H1 (cell line): ENCODE measurements at regions not wholly inside any gene's neighbourhood (a gene's known extent, or its start where the extent isn't known, plus 50 kb on each side); places are given as distances from the start of the nearest gene placed in this dataset.

ENCODE experiments used
- CTCF ChIA-PET: fragments of 300-600 bp; sonication (Branson Sonifier 250); formaldehyde crosslinking; loops from one replicate; lab custom pipeline; 2021; ENCODE audit not compliant: partially characterized antibody; lab: Charles Lee
- POLR2A ChIA-PET: fragments of 300-600 bp; sonication (Branson Sonifier 250); formaldehyde crosslinking; loops from one replicate; lab custom pipeline; 2021; ENCODE audit warnings: inconsistent platforms; ENCODE audit not compliant: partially characterized antibody; lab: Charles Lee
- DNase-seq, 2 experiments: peaks; one replicate each; pipeline versions ENCODE4 v3.0.0 to v3.0.0-alpha.2; 2010 to 2022; ENCODE audit warnings: low spot score in 2 of 2, low read depth in 1 of 2, mixed read lengths in 1 of 2
- FAIRE-seq: peaks from 2 replicates; lab custom pipeline; 2011; peaks lifted over from hg19 to GRCh38; lab: Jason Lieb, UNC
- H2AFZ ChIP-seq: 2 replicates; pipeline ENCODE4 v1.8.1; 2012; ENCODE audit warnings: low read length, inconsistent platforms
- H2AK5ac ChIP-seq: 2 replicates; pipeline ENCODE4 v1.6.1; 2013; ENCODE audit warnings: low read depth, low read length
- H2BK120ac ChIP-seq: replicated peaks from 2 replicates; pipeline ENCODE3; 2013; ENCODE audit warnings: low read depth, low read length, inconsistent platforms
- H2BK12ac ChIP-seq: 2 replicates; pipeline ENCODE4 v1.6.1; 2013; ENCODE audit warnings: low read depth, low read length
- H2BK15ac ChIP-seq: 2 replicates; pipeline ENCODE4 v1.6.1; 2013; ENCODE audit warnings: low read length
- H2BK20ac ChIP-seq: 2 replicates; pipeline ENCODE4 v1.6.1; 2013; ENCODE audit warnings: low read length
- H2BK5ac ChIP-seq: 2 replicates; pipeline ENCODE4 v1.6.1; 2013; ENCODE audit warnings: low read depth, low read length
- H3K14ac ChIP-seq: 2 replicates; pipeline ENCODE4 v1.6.1; 2013; ENCODE audit warnings: inconsistent platforms; ENCODE audit not compliant: insufficient read length
- H3K18ac ChIP-seq: 2 replicates; pipeline ENCODE4 v1.6.1; 2013; ENCODE audit warnings: low read length; ENCODE audit errors: extremely low read depth
- H3K23ac ChIP-seq: 2 replicates; pipeline ENCODE4 v1.6.1; 2013; ENCODE audit warnings: inconsistent platforms; ENCODE audit not compliant: insufficient read length
- H3K23me2 ChIP-seq: 2 replicates; pipeline ENCODE4 v1.6.1; 2013; ENCODE audit warnings: low read depth, low read length
- H3K27ac ChIP-seq: 2 replicates; pipeline ENCODE4 v1.6.1; 2011; ENCODE audit warnings: low read depth, low read length, inconsistent platforms
- H3K27me3 ChIP-seq, 4 experiments: replicated peaks in 1 of 4; 1 replicate in 1 of 4; 2 replicates in 3 of 4; pipeline versions ENCODE4 v1.6.1 to v1.8.1; 2011 to 2013; ENCODE audit warnings: low read length in 3 of 4, mild to moderate bottlenecking in 3 of 4, inconsistent platforms in 2 of 4, mixed read lengths in 2 of 4, moderate library complexity in 1 of 4; ENCODE audit not compliant: control insufficient read depth in 3 of 4, insufficient read depth in 3 of 4; ENCODE audit errors: extremely low read depth in 1 of 4
- H3K36me3 ChIP-seq, 4 experiments: 2 replicates each; pipeline versions ENCODE4 v1.6.1 to v1.8.1; 2011 to 2013; ENCODE audit warnings: mild to moderate bottlenecking in 4 of 4, low read length in 3 of 4, moderate library complexity in 2 of 4, control low read depth in 1 of 4, inconsistent platforms in 1 of 4; ENCODE audit not compliant: insufficient read depth in 4 of 4, control insufficient read depth in 2 of 4
- H3K4ac ChIP-seq: replicated peaks from 2 replicates; pipeline ENCODE3; 2013; ENCODE audit warnings: low read length, low read depth, mixed read lengths, inconsistent platforms; ENCODE audit not compliant: insufficient read length
- H3K4me1 ChIP-seq, 4 experiments: replicated peaks in 1 of 4; 1 replicate in 1 of 4; 2 replicates in 3 of 4; pipeline versions ENCODE4 v1.6.1 to v1.8.1; 2011 to 2013; ENCODE audit warnings: low read length in 3 of 4, inconsistent platforms in 2 of 4, mixed read lengths in 1 of 4; ENCODE audit not compliant: insufficient read depth in 4 of 4, control insufficient read depth in 3 of 4
- H3K4me2 ChIP-seq, 2 experiments: 2 replicates each; pipeline versions ENCODE4 v1.6.1 to v1.8.1; 2011 to 2013; ENCODE audit warnings: low read depth in 2 of 2, low read length in 2 of 2, control low read depth in 1 of 2, inconsistent platforms in 1 of 2, mild to moderate bottlenecking in 1 of 2; ENCODE audit not compliant: insufficient read depth in 1 of 2
- H3K4me3 ChIP-seq, 4 experiments: fragments of 200-600, 300-600 bp in 1 of 4; sonication (generic), shearing (Covaris generic), sonication (Bioruptor Twin) in 1 of 4; 2 replicates each; pipeline versions ENCODE4 v1.5.1 to v1.8.1; 2011 to 2016; ENCODE audit warnings: low read length in 4 of 4, low read depth in 3 of 4, control low read depth in 2 of 4, inconsistent platforms in 2 of 4, mild to moderate bottlenecking in 2 of 4, mixed read lengths in 1 of 4, moderate library complexity in 1 of 4; ENCODE audit not compliant: insufficient read depth in 2 of 4; ENCODE audit errors: extremely low read depth in 1 of 4
- H3K56ac ChIP-seq: replicated peaks from 2 replicates; pipeline ENCODE3; 2013; ENCODE audit warnings: low read depth, mild to moderate bottlenecking, mixed read lengths, low read length, inconsistent platforms; ENCODE audit not compliant: insufficient read length
- H3K79me1 ChIP-seq: 2 replicates; pipeline ENCODE4 v1.6.1; 2013; ENCODE audit warnings: low read depth, low read length, control low read depth
- H3K79me2 ChIP-seq, 2 experiments: 2 replicates each; pipeline versions ENCODE4 v1.6.1 to v1.8.1; 2012 to 2013; ENCODE audit warnings: low read length in 2 of 2, mild to moderate bottlenecking in 2 of 2, inconsistent platforms in 1 of 2; ENCODE audit not compliant: insufficient read depth in 2 of 2, control insufficient read depth in 1 of 2
- H3K9ac ChIP-seq, 4 experiments: replicated peaks in 1 of 4; 1 replicate in 1 of 4; 2 replicates in 3 of 4; pipeline versions ENCODE4 v1.6.1 to v1.8.1; 2011 to 2013; ENCODE audit warnings: low read depth in 3 of 4, low read length in 3 of 4, control low read depth in 2 of 4, mild to moderate bottlenecking in 2 of 4, moderate library complexity in 2 of 4, inconsistent platforms in 1 of 4; ENCODE audit errors: extremely low read depth in 1 of 4
- H3K9me3 ChIP-seq, 2 experiments: 2 replicates each; pipeline versions ENCODE4 v1.6.1 to v1.8.1; 2012 to 2013; ENCODE audit warnings: mild to moderate bottlenecking in 2 of 2, moderate library complexity in 2 of 2, control low read depth in 1 of 2, inconsistent platforms in 1 of 2, low read depth in 1 of 2, low read length in 1 of 2, mixed read lengths in 1 of 2; ENCODE audit not compliant: insufficient read depth in 2 of 2
- H4K20me1 ChIP-seq, 2 experiments: replicated peaks in 1 of 2; 2 replicates each; pipeline versions ENCODE3 to v1.8.1; 2011 to 2013; ENCODE audit warnings: inconsistent platforms in 2 of 2, low read length in 2 of 2, mild to moderate bottlenecking in 1 of 2; ENCODE audit not compliant: insufficient read depth in 2 of 2, control insufficient read depth in 1 of 2
- H4K5ac ChIP-seq: 2 replicates; pipeline ENCODE4 v1.6.1; 2013; ENCODE audit warnings: low read length, low read depth, mixed read lengths, inconsistent platforms; ENCODE audit not compliant: insufficient read length
- H4K8ac ChIP-seq: 2 replicates; pipeline ENCODE4 v1.8.0; 2013; ENCODE audit warnings: mild to moderate bottlenecking, moderate library complexity, low read length, inconsistent platforms; ENCODE audit not compliant: insufficient read depth; ENCODE audit errors: extremely low read depth
- H4K91ac ChIP-seq: replicated peaks from 2 replicates; pipeline ENCODE3; 2013; ENCODE audit warnings: low read length, mixed read lengths, inconsistent platforms; ENCODE audit not compliant: insufficient read length
- CEBPB ChIP-seq: IDR thresholded peaks from 2 replicates; pipeline ENCODE4 v1.6.1; 2012; ENCODE audit warnings: low read depth, low read length
- NRF1 ChIP-seq: IDR thresholded peaks from 2 replicates; pipeline ENCODE4 v1.6.1; 2011; ENCODE audit warnings: mild to moderate bottlenecking, low read depth, low read length, improper control_type of control experiment
- WGBS, 2 experiments: shearing (Covaris generic) in 1 of 2; methylation state at CpG; one replicate each; pipeline versions ENCODE4 v1.1.6 to v1.1.7; 2013 to 2015; ENCODE audit warnings: low lambda C conversion rate in 2 of 2, mixed read lengths in 2 of 2, inconsistent platforms in 1 of 2, low coverage in 1 of 2, missing lambda C conversion rate in 1 of 2; ENCODE audit not compliant: insufficient replicate concordance in 2 of 2, insufficient coverage in 1 of 2, insufficient read length in 1 of 2; ENCODE audit errors: extremely low coverage in 1 of 2, missing lambda C conversion rate in 1 of 2; 5-methylcytosine and 5-hydroxymethylcytosine counted together

- no peak overlapping the region for H3K4me2 ChIP-seq
- CTCF ChIA-PET = no interaction called here
- no peak overlapping the region for H2BK5ac ChIP-seq
- no peak overlapping the region for H3K14ac ChIP-seq
- H2AK5ac ChIP-seq = no peak overlapping the region
- no peaks in the 10 kb centered on the region for H3K27me3 ChIP-seq
- TF ChIP-seq NRF1 (no peak), CEBPB (peak; percentile 95)
- no peak overlapping the region for H3K23ac ChIP-seq
- no peak overlapping the region for H4K8ac ChIP-seq
- no peaks in the 10 kb centered on the region for H3K79me2 ChIP-seq
- no peak overlapping the region for H3K9ac ChIP-seq
- POLR2A ChIA-PET = no interaction called here
- no peak overlapping the region for H3K27ac ChIP-seq
- no peak for FAIRE-seq
- no peak overlapping the region for H3K4ac ChIP-seq
- no peaks in the 10 kb centered on the region for H3K23me2 ChIP-seq
- H3K36me3 ChIP-seq = no peaks in the 10 kb centered on the region
- no peak overlapping the region for H4K5ac ChIP-seq
- 86% methylated on average over 2 of the region's 2 CpGs; no CpG with 5 or more reads in 1 of the 2 experiments for WGBS, 2 experiments
- no peak overlapping the region for H2AFZ ChIP-seq
- no peaks in the 10 kb centered on the region for H3K79me1 ChIP-seq
- H3K56ac ChIP-seq = no peak overlapping the region
- H4K91ac ChIP-seq = no peak overlapping the region
- no peak for DNase-seq
- H3K4me1 ChIP-seq = peaks cover 0 to 3% (median 0%) of the 10 kb centered on the region in 4 experiments; a peak in 1 of 7 replicates
- H3K9me3 ChIP-seq = no peaks in the 10 kb centered on the region
- no peak overlapping the region for H2BK15ac ChIP-seq
- no peaks in the 10 kb centered on the region for H4K20me1 ChIP-seq
- no peak overlapping the region for H2BK120ac ChIP-seq
- H3K18ac ChIP-seq = no peak overlapping the region
- H2BK12ac ChIP-seq = no peak overlapping the region
- no peak overlapping the region for H2BK20ac ChIP-seq
- no peak overlapping the region for H3K4me3 ChIP-seq
Observed at GRCh38 chr10:18861382-18861781, 187.2 kb upstream of the MALRD1 start.
